SH-SY5Y (cell line): ENCODE measurements at regions not wholly inside any gene's neighbourhood (a gene's known extent, or its start where the extent isn't known, plus 50 kb on each side); places are given as distances from the start of the nearest gene placed in this dataset.

Experiments used
- GATA2 ChIP-seq: IDR thresholded peaks from 2 replicates; pipeline ENCODE4 v1.6.1; 2011; ENCODE audit warnings: mild to moderate bottlenecking, low read depth, low read length
- GATA3 ChIP-seq: IDR thresholded peaks from 2 replicates; pipeline ENCODE4 v1.6.1; 2011; ENCODE audit warnings: low read depth, mild to moderate bottlenecking, low read length, moderate library complexity

- TF ChIP-seq GATA2 (no peak), GATA3 (no peak)
Observed at GRCh38 chr6:43852350-43852864, 82.4 kb downstream of the VEGFA start.
